ENCODE measurements at regions not wholly inside any gene's neighbourhood (a gene's known extent, or its start where the extent isn't known, plus 50 kb on each side); places are given as distances from the start of the nearest gene placed in this dataset.

DNA sequence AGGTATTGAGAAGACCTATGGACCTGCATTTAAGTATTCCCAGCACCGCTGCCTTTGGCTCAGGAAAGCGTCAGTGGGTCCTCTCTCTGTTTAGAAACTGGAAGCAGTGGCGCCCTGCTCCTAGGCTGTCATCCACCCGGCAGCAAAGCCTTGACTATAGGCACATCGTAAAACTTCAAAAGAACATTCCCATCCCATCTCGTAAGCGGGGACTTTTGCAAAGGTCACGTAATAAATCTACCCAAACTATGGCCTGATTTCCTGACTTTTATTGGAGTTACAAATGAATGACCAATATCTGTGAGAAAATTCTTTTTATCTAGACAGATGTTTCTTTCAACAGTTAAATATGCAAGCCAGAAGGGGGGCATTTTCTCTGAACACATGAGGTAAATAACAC is 115.8 kb upstream of the TCERG1L start:
- POLR2A ChIA-PET = no interaction called here
- no peak overlapping the region for H3K27ac ChIP-seq
- CTCF ChIA-PET = interaction anchor here (0.5 to 0.8 kb wide), 2 partner anchors 11 to 13 kb away, joined by 3 read pairs; no protein-coding TSS in a partner anchor
- H3K9me3 ChIP-seq = no peaks in the 10 kb centered on the region
- 13% methylated on average over 8 of the region's 8 CpGs for WGBS (ENCODE audit: missing lambda C conversion rate)
- ATAC-seq (no peak), DNase-seq (ENCODE audit: low read depth in 1 of 2, low spot score in 1 of 2) (no peak), FAIRE-seq (no peak)
- no peak overlapping the region for H3K4me3 ChIP-seq
- H3K4me2 ChIP-seq = no peak overlapping the region
- no peaks in the 10 kb centered on the region for H3K4me1 ChIP-seq
- TF ChIP-seq BHLHE40 (IDR thresholded peaks at IDR 0.05; ENCODE audit: low read depth, low read length) (no peak), MYC (IDR thresholded peaks at IDR 0.05; ENCODE audit: borderline replicate concordance, low read length) (no peak), PHF8 (IDR thresholded peaks at IDR 0.05; ENCODE audit: borderline replicate concordance, low read depth) (no peak), KDM5A (IDR thresholded peaks at IDR 0.05) (no peak), RFX5 (IDR thresholded peaks at IDR 0.05) (no peak)
- TF ChIP-seq, protein P1, sequence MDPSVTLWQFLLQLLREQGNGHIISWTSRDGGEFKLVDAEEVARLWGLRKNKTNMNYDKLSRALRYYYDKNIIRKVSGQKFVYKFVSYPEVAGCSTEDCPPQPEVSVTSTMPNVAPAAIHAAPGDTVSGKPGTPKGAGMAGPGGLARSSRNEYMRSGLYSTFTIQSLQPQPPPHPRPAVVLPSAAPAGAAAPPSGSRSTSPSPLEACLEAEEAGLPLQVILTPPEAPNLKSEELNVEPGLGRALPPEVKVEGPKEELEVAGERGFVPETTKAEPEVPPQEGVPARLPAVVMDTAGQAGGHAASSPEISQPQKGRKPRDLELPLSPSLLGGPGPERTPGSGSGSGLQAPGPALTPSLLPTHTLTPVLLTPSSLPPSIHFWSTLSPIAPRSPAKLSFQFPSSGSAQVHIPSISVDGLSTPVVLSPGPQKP (IDR thresholded peaks at IDR 0.05; ENCODE audit: low read depth, low read length) = no peak
- TF ChIP-seq, protein P2, sequence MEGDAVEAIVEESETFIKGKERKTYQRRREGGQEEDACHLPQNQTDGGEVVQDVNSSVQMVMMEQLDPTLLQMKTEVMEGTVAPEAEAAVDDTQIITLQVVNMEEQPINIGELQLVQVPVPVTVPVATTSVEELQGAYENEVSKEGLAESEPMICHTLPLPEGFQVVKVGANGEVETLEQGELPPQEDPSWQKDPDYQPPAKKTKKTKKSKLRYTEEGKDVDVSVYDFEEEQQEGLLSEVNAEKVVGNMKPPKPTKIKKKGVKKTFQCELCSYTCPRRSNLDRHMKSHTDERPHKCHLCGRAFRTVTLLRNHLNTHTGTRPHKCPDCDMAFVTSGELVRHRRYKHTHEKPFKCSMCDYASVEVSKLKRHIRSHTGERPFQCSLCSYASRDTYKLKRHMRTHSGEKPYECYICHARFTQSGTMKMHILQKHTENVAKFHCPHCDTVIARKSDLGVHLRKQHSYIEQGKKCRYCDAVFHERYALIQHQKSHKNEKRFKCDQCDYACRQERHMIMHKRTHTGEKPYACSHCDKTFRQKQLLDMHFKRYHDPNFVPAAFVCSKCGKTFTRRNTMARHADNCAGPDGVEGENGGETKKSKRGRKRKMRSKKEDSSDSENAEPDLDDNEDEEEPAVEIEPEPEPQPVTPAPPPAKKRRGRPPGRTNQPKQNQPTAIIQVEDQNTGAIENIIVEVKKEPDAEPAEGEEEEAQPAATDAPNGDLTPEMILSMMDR (IDR thresholded peaks at IDR 0.05) = no peak

DNA sequence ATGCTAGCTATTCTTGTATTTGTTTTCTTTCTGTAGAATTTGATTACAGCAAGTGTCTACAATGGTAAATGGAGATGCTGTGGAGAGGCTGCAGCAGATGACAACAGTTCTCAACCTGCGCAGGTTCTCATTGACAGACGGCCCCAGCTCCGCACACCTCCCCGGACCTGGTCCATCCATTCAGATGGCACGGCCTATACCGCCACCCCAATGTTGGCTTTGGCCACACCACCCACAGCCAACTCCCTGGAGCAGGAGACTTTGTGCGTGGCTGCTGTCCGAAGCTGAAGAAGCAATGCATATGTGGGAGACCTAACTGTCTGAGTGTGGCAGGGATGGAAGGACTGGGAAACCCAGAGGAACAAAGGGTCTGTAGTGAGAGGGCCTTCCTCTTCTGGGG is 116.4 kb upstream of the TCERG1L start:
- ChIA-PET POLR2A (no interaction called here), CTCF (interaction anchor here (0.5 to 0.8 kb wide), 2 partner anchors 12 kb away, joined by 3 read pairs; no protein-coding TSS in a partner anchor)
- TF ChIP-seq, protein P3, sequence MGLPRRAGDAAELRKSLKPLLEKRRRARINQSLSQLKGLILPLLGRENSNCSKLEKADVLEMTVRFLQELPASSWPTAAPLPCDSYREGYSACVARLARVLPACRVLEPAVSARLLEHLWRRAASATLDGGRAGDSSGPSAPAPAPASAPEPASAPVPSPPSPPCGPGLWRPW (IDR thresholded peaks at IDR 0.05) = no peak
- no peak for TF ChIP-seq NFE2L2 (conservative IDR thresholded peaks at IDR 0.05; ENCODE audit: low read length)
- no peak for TF ChIP-seq FOXS1 (CRISPR knock-in tag; IDR thresholded peaks at IDR 0.05)
- no peak for TF ChIP-seq ZFP36 (IDR thresholded peaks at IDR 0.05; ENCODE audit: borderline replicate concordance, partially characterized antibody)
- Histone ChIP-seq H3K4me2 (no peak overlapping the region), H3K4me3 (no peak overlapping the region), H3K9me3 (no peaks in the 10 kb centered on the region), H3K27ac (no peak overlapping the region), H3K4me1 (no peaks in the 10 kb centered on the region)
- 47% methylated on average over 8 of the region's 8 CpGs for WGBS (ENCODE audit: missing lambda C conversion rate)
- DNase-seq (ENCODE audit: low read depth in 1 of 2, low spot score in 1 of 2) (no peak), FAIRE-seq (no peak), ATAC-seq (no peak)

DNA sequence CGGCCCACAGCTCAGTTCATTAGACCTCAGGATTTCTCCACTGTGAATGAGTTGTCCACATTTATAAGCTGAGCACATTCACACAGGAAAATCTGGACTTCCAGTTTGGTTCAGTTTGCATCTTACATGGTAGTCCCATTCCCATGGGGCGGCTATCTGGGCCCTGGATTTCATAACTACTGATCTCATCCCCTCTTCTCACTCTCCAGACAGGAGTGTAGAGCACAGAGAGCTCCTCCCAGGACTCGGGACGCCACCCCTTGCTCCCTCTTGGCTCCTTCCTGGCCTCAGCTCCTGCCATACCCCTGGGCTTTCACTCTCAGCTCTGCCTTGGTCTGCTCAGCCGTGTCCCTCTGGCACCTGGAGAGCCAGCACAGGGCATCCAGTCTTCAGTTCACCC is 117.6 kb upstream of the TCERG1L start:
- ATAC-seq (no peak), FAIRE-seq (no peak), DNase-seq (ENCODE audit: low read depth in 1 of 2, low spot score in 1 of 2) (no peak)
- 0% methylated on average over 5 of the region's 5 CpGs for WGBS (ENCODE audit: missing lambda C conversion rate)
- Histone ChIP-seq H3K9me3 (no peaks in the 10 kb centered on the region), H3K4me2 (no peak overlapping the region), H3K4me1 (no peaks in the 10 kb centered on the region), H3K27ac (no peak overlapping the region), H3K4me3 (no peak overlapping the region)
- CTCF ChIA-PET = no interaction called here
- TF ChIP-seq KDM5A (IDR thresholded peaks at IDR 0.05) = no peak
- no peak for TF ChIP-seq POLR2AphosphoS2 (conservative IDR thresholded peaks at IDR 0.05; ENCODE audit: low read length)
- no peak for TF ChIP-seq PHF8 (IDR thresholded peaks at IDR 0.05; ENCODE audit: borderline replicate concordance, low read depth)
- TF ChIP-seq JUNB (IDR thresholded peaks at IDR 0.05) = no peak
- POLR2A ChIA-PET = no interaction called here

DNA sequence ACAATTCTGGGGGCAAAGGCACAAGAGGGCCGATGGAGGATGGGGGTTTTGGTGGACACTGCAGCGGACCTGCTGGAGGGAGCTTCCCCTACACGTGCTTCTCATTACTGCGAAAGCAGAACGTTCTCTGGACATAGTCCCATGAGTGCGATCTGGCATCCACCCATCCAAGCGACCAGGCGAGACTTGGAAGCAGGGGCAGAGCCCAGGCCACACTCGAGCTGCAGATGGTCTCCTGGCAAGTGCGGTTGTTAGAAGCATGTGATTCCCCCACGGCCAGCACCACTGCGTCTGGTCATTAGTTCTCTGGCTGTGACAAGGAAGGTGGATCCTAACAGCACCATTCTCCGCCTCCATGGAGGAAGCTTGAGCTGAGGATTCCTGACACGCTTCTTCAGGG is 118.4 kb upstream of the TCERG1L start:
- CTCF ChIA-PET = interaction anchor here (1.0 kb wide), 1 partner anchor 10 kb away, joined by 3 read pairs; no protein-coding TSS in a partner anchor
- 27% methylated on average over 14 of the region's 14 CpGs for WGBS (ENCODE audit: missing lambda C conversion rate)
- Histone ChIP-seq H3K4me3 (no peak overlapping the region), H3K9me3 (no peaks in the 10 kb centered on the region), H3K4me2 (no peak overlapping the region), H3K27ac (no peak overlapping the region), H3K4me1 (no peaks in the 10 kb centered on the region)
- no peak for ATAC-seq
- FAIRE-seq = no peak
- POLR2A ChIA-PET = no interaction called here
- no peak for DNase-seq (ENCODE audit: low read depth in 1 of 2, low spot score in 1 of 2)
- TF ChIP-seq FOSL2 (IDR thresholded peaks at IDR 0.05) (no peak), FOSL2 (CRISPR knock-in tag; IDR thresholded peaks at IDR 0.05) (no peak)
